GM10248 (cell line): ENCODE measurements at regions not wholly inside any gene's neighbourhood (a gene's known extent, or its start where the extent isn't known, plus 50 kb on each side); places are given as distances from the start of the nearest gene placed in this dataset.

Experiments used
- CTCF ChIA-PET: fragments of 300-600 bp; sonication (Branson Sonifier 250); formaldehyde crosslinking; extraction: SDS; loops from one replicate; lab custom pipeline; 2021; ENCODE audit warnings: antibody characterized with exemption; lab: Yijun Ruan, JAX
- POLR2A ChIA-PET: fragments of 350-650 bp; sonication (Branson Sonifier 250); formaldehyde crosslinking; extraction: SDS; loops from one replicate; lab custom pipeline; 2020; ENCODE audit warnings: antibody characterized with exemption; lab: Yijun Ruan, JAX
- DNase-seq: peaks from one replicate; pipeline ENCODE4 v3.0.0; 2012; ENCODE audit errors: extremely low spot score
- CTCF ChIP-seq: IDR thresholded peaks from 2 replicates; pipeline ENCODE4 v1.5.1; 2012; ENCODE audit warnings: mild to moderate bottlenecking, low read depth; ENCODE audit errors: extremely low read depth, missing control alignments, control extremely low read depth

- ChIA-PET POLR2A (no interaction called here), CTCF (interaction anchor here (0.9 to 1.4 kb wide), 2 partner anchors 11 to 15 kb away, joined by 3 read pairs; no protein-coding TSS in a partner anchor)
- no peak for TF ChIP-seq CTCF
- no peak for DNase-seq
Observed at GRCh38 chr13:109682534-109683244, 103.7 kb downstream of the IRS2 start.

- ChIA-PET CTCF (interaction anchor here (1.0 kb wide), 1 partner anchor 15 kb away, joined by 3 read pairs; no protein-coding TSS in a partner anchor), POLR2A (no interaction called here)
- TF ChIP-seq CTCF = no peak
- no peak for DNase-seq
Observed at GRCh38 chr13:109680930-109681329, 105.5 kb downstream of the IRS2 start.

- CTCF ChIA-PET = interaction anchor here (1.1 to 1.5 kb wide), 2 partner anchors 9 to 24 kb away, joined by 3 read pairs; no protein-coding TSS in a partner anchor
- POLR2A ChIA-PET = no interaction called here
- TF ChIP-seq CTCF = no peak
Observed at GRCh38 chr13:109680288-109680687, 106.1 kb downstream of the IRS2 start.

GRCh38 chr13:109678459-109678858 lies 107.9 kb downstream of the IRS2 start:
- no peak for TF ChIP-seq CTCF
- no peak for DNase-seq
- ChIA-PET POLR2A (no interaction called here), CTCF (no interaction called here)

More at GRCh38 chr13:109680288-109680687, 106.1 kb downstream of the IRS2 start:
- DNase-seq = no peak

- CTCF ChIA-PET = no interaction called here
- POLR2A ChIA-PET = no interaction called here
- TF ChIP-seq CTCF = no peak
- DNase-seq = no peak
Observed at GRCh38 chr13:109677206-109677605, 109.2 kb downstream of the IRS2 start.

GRCh38 chr13:109673477-109673876 lies 112.9 kb downstream of the IRS2 start:
- ChIA-PET POLR2A (no interaction called here), CTCF (no interaction called here)
- TF ChIP-seq CTCF = no peak
- DNase-seq = no peak
